MM.1S (cell line): ENCODE measurements at regions not wholly inside any gene's neighbourhood (a gene's known extent, or its start where the extent isn't known, plus 50 kb on each side); places are given as distances from the start of the nearest gene placed in this dataset.

ENCODE experiments used
- EZH2 ChIP-seq: fragments of 300-600 bp; sonication (generic); optimal IDR thresholded peaks from 2 replicates; pipeline ENCODE3; 2017; ENCODE audit warnings: low read depth, mild to moderate bottlenecking, antibody characterized with exemption, low read length, mixed read lengths
- EZH2phosphoT487 ChIP-seq: fragments of 300-600 bp; sonication (generic); IDR thresholded peaks from 2 replicates; pipeline ENCODE4 v1.6.1; 2018; ENCODE audit warnings: antibody characterized with exemption, low read length
- TF ChIP-seq, protein P1 (sequence below): fragments of 300-600 bp; sonication (generic); IDR thresholded peaks from 2 replicates; pipeline ENCODE4 v1.5.1; 2016; ENCODE audit warnings: antibody characterized with exemption, low read length, mixed read lengths

DNA sequence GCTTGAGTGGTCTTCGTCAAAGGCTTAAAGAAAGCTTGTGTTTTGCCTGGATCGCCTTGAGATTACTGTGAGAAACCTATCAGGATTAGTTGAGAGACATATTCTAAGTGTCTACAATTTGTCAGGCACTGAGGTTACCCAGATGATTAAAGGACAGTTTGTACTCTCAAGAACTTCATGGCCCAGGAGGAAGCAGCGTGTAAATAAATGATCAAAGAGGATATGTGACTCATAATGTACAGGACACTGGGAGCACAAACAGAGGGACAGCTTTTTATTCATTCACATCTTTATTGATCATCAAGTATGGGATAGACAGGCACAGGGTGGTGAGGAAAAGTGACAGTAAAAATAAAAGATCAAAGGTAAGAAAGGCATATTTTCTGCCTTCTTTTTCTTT is 152.6 kb upstream of the FSHR start:
- TF ChIP-seq, protein P1, sequence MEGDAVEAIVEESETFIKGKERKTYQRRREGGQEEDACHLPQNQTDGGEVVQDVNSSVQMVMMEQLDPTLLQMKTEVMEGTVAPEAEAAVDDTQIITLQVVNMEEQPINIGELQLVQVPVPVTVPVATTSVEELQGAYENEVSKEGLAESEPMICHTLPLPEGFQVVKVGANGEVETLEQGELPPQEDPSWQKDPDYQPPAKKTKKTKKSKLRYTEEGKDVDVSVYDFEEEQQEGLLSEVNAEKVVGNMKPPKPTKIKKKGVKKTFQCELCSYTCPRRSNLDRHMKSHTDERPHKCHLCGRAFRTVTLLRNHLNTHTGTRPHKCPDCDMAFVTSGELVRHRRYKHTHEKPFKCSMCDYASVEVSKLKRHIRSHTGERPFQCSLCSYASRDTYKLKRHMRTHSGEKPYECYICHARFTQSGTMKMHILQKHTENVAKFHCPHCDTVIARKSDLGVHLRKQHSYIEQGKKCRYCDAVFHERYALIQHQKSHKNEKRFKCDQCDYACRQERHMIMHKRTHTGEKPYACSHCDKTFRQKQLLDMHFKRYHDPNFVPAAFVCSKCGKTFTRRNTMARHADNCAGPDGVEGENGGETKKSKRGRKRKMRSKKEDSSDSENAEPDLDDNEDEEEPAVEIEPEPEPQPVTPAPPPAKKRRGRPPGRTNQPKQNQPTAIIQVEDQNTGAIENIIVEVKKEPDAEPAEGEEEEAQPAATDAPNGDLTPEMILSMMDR = no peak
- TF ChIP-seq EZH2 (no peak), EZH2phosphoT487 (no peak)
